ENCODE measurements at regions not wholly inside any gene's neighbourhood (a gene's known extent, or its start where the extent isn't known, plus 50 kb on each side); places are given as distances from the start of the nearest gene placed in this dataset.
A peak's percentile ranks its signal among the peaks of the same experiment; 100 is the strongest.

DNA sequence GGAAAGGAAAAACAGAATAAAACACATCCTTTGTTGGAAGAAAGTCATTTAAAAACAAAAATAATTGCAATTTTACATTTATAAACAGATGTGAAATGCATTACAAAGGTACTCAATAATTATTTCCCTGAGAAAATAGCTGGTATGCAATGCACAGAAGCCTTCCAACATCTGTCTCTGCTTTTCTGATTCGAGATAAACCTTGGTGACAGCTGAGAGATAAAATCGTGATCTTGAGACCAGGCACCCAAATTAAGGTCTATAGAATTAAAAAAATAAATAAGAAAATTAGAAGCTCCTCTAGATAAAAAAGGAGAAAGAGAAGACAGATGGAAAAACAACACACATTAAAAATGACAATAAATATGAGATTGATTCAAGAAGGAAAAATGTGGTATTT, 544.0 kb downstream of the SPRY1 start:
- TF ChIP-seq GATA3 (IDR thresholded peaks at IDR 0.05; ENCODE audit: low read depth, low read length) (peak; percentile 89), GATA2 (IDR thresholded peaks at IDR 0.05; ENCODE audit: low read depth, low read length) (peak; percentile 72; the same call in 1 of the 2 replicates)

Data from SH-SY5Y (cell line).